Panc1 (cell line): ENCODE measurements at regions not wholly inside any gene's neighbourhood (a gene's known extent, or its start where the extent isn't known, plus 50 kb on each side); places are given as distances from the start of the nearest gene placed in this dataset.
"Not testable (repeated sequence)": the region's sequence is repeated elsewhere in the genome, so short reads cannot be mapped to it uniquely, and the experiment has no call there.

Experiments used
- ATAC-seq: fragments of 200-7000 bp; cut with Tn5 transposase; 2 replicates; pipeline ENCODE4 v1.9.1; 2020; ENCODE audit warnings: mild to moderate bottlenecking, moderate library complexity
- BruUV-seq: library from RNA; stranded (reverse); fragments of 400-500 nt; replicated peaks from 2 replicates; lab custom pipeline; 2021; lab: Mats Ljungman, UMichigan
- CTCF ChIA-PET: fragments of 300-600 bp; sonication (Branson Sonifier 250); formaldehyde crosslinking; loops from one replicate; lab custom pipeline; 2022; ENCODE audit warnings: antibody characterized with exemption; lab: Charles Lee
- POLR2A ChIA-PET: fragments of 300-600 bp; sonication (Branson Sonifier 250); formaldehyde crosslinking; loops from one replicate; lab custom pipeline; 2022; ENCODE audit warnings: antibody characterized with exemption; lab: Charles Lee
- DNase-seq: peaks from one replicate; pipeline ENCODE4 v3.0.0-alpha.2; 2010; ENCODE audit warnings: low read depth, low spot score
- H3K27ac ChIP-seq: 2 replicates; pipeline ENCODE4 v1.5.1; 2011; ENCODE audit warnings: mild to moderate bottlenecking, low read length, inconsistent platforms
- H3K27me3 ChIP-seq: fragments of 200-500 bp; sonication (Bioruptor generic); 2 replicates; pipeline ENCODE4 v1.6.0; 2014; ENCODE audit warnings: low read length, inconsistent platforms; ENCODE audit not compliant: control insufficient read depth, insufficient read depth
- H3K36me3 ChIP-seq: fragments of 200-500 bp; sonication (Bioruptor generic); 2 replicates; pipeline ENCODE4 v1.5.1; 2014; ENCODE audit warnings: inconsistent platforms, mild to moderate bottlenecking, low read length, moderate library complexity; ENCODE audit not compliant: control insufficient read depth, insufficient read depth
- H3K4me1 ChIP-seq: 2 replicates; pipeline ENCODE4 v1.5.1; 2011; ENCODE audit warnings: inconsistent platforms, mild to moderate bottlenecking, low read length, moderate library complexity; ENCODE audit not compliant: control insufficient read depth, insufficient read depth
- H3K4me3 ChIP-seq, 2 experiments: 2 replicates each; pipeline ENCODE4 v1.5.1; 2011 to 2012; ENCODE audit warnings: low read depth in 2 of 2, low read length in 2 of 2, mild to moderate bottlenecking in 2 of 2, inconsistent platforms in 1 of 2, moderate library complexity in 1 of 2
- H3K9me3 ChIP-seq: fragments of 200-500 bp; sonication (Bioruptor generic); 2 replicates; pipeline ENCODE4 v1.5.1; 2014; ENCODE audit warnings: low read depth, mild to moderate bottlenecking, inconsistent platforms, low read length, moderate library complexity; ENCODE audit not compliant: control insufficient read depth, insufficient read depth
- POLR2AphosphoS5 ChIP-seq: IDR thresholded peaks from 2 replicates; pipeline ENCODE4 v1.6.1; 2012; ENCODE audit warnings: mild to moderate bottlenecking, low read depth, low read length, moderate library complexity
- SIN3A ChIP-seq: IDR thresholded peaks from 2 replicates; pipeline ENCODE4 v1.6.1; 2012; ENCODE audit warnings: low read depth, mild to moderate bottlenecking, low read length, moderate library complexity, borderline replicate concordance; ENCODE audit not compliant: insufficient read depth
- TCF7L2 ChIP-seq: IDR thresholded peaks from 2 replicates; pipeline ENCODE4 v1.6.1; 2011; ENCODE audit warnings: mild to moderate bottlenecking, low read depth, low read length, inconsistent platforms
- in situ Hi-C: cut with HindIII; loops from 2 replicates; pipeline ENCODE4 v1.10.0; 2016; ENCODE audit warnings: low sequenced_read_pairs, low pct_unique_long_range_greater_than_20kb
- intact Hi-C: fragments of 100-400 bp; cut with micrococcal nuclease; formaldehyde crosslinking; loops from one replicate; pipeline ENCODE4 v1.10.0; 2022; ENCODE audit not compliant: unreplicated experiment
- TF ChIP-seq, protein P1 (sequence below): fragments of 450-650 bp; IDR thresholded peaks from 2 replicates; pipeline ENCODE4 v1.5.1; 2017; ENCODE audit warnings: mild to moderate bottlenecking
- TF ChIP-seq, protein P2 (sequence below), 2 experiments: IDR thresholded peaks; 2 replicates each; pipeline ENCODE4 v1.6.1; 2011 to 2012; ENCODE audit warnings: low read depth in 2 of 2, control low read depth in 1 of 2, low read length in 1 of 2, mild to moderate bottlenecking in 1 of 2, moderate library complexity in 1 of 2; ENCODE audit not compliant: insufficient read depth in 1 of 2

DNA sequence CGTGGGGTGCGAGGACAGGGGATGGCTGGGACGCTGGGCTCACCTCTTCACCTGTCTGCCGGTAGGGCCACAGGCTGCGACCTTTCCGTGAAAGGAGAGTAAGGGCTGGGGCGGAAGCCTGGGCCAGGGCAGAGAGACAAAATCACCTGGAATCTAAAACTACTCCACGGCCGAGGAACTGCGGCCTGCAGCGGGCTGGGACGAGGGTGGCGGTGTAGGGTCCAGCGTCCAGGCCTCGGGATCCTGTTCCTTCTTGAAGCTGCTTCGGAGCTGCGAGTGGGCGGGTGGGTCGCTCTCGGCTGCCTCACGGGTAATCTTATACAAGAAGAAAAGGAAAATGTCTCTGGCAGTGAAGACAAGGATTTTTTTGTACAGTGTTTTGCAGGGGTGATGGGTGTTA lies 356.5 kb downstream of the ZNF33B start:
- H3K36me3 ChIP-seq, CTCF ChIA-PET, H3K9me3 ChIP-seq, POLR2A ChIA-PET, in situ Hi-C loops, H3K27me3 ChIP-seq, ATAC-seq, BruUV-seq, H3K4me1 ChIP-seq, H3K4me3 ChIP-seq, H3K27ac ChIP-seq, DNase-seq, intact Hi-C loops: not testable (repeated sequence)

DNA sequence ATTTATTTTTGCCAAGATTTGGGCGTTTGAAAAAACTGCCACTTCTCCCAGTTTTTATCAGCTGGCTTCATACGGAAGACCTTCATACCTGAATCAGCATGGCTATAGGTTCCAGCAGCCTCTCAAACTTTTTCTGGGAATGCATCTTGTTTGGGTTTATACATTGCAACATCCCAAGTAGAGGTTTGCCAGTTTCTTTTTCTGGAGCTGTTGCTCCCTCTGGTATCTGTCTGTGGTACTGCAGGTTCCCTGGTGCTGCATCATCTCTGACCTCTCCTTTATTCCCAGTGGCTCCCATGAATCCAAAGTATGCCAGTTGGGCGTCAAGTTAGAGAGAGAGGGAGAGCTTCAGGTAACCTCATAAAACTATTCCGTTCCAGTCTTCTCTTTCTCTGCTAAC lies 368.6 kb downstream of the ZNF33B start:
- intact Hi-C loops, H3K4me1 ChIP-seq, DNase-seq, H3K36me3 ChIP-seq, H3K4me3 ChIP-seq, H3K27me3 ChIP-seq, H3K27ac ChIP-seq, ATAC-seq, H3K9me3 ChIP-seq, in situ Hi-C loops, POLR2A ChIA-PET, CTCF ChIA-PET, BruUV-seq: not testable (repeated sequence)
- TF ChIP-seq, protein P1, sequence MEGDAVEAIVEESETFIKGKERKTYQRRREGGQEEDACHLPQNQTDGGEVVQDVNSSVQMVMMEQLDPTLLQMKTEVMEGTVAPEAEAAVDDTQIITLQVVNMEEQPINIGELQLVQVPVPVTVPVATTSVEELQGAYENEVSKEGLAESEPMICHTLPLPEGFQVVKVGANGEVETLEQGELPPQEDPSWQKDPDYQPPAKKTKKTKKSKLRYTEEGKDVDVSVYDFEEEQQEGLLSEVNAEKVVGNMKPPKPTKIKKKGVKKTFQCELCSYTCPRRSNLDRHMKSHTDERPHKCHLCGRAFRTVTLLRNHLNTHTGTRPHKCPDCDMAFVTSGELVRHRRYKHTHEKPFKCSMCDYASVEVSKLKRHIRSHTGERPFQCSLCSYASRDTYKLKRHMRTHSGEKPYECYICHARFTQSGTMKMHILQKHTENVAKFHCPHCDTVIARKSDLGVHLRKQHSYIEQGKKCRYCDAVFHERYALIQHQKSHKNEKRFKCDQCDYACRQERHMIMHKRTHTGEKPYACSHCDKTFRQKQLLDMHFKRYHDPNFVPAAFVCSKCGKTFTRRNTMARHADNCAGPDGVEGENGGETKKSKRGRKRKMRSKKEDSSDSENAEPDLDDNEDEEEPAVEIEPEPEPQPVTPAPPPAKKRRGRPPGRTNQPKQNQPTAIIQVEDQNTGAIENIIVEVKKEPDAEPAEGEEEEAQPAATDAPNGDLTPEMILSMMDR: peak; percentile 53

DNA sequence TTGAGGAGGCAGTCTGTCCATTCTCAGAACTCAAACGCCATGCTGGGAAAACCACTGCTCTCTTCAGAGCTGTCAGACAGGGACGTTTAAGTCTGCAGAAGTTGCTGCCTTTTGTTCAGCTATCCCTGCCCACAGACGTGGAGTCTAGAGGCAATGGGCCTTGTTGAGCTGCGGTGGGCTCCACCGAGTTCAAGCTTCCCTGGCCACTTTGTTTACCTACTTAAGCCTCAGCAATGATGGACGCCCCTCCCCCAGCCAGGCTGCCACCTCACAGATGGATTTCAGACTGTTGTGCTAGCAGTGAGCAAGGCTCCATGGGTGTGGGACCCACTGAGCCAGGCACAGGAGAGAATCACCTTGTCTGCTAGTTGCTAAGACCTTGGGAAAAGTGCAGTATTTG lies 375.1 kb downstream of the ZNF33B start:
- CTCF ChIA-PET, POLR2A ChIA-PET: not testable (repeated sequence)

DNA sequence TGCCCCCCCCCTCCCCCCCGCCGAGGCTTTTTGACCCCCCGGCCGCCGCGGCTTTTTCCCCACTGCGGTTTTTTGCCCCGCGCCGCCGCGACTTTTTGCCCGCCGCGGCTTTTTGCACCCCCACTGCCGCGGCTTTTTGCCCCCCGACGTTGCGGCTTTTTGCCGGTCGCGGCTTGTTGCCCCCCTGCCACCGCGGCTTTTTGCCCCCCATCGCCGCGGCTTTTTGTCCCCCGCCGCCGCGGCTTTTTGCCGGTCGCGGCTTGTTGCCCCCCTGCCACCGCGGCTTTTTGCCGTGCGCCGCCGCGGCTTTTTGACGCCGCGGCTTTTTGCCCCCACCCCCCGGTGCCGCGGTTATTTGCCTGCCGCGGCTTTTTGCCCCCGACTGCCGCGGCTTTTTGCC lies 395.4 kb downstream of the ZNF33B start:
- H3K9me3 ChIP-seq, BruUV-seq, H3K27ac ChIP-seq, intact Hi-C loops, H3K27me3 ChIP-seq, H3K4me3 ChIP-seq, in situ Hi-C loops, ATAC-seq, CTCF ChIA-PET, H3K4me1 ChIP-seq, H3K36me3 ChIP-seq, DNase-seq, POLR2A ChIA-PET: not testable (repeated sequence)

More for the DNA sequence above, 375.1 kb downstream of the ZNF33B start:
- H3K27ac ChIP-seq, intact Hi-C loops, H3K4me3 ChIP-seq, H3K9me3 ChIP-seq, H3K27me3 ChIP-seq, in situ Hi-C loops, DNase-seq, H3K36me3 ChIP-seq, BruUV-seq, H3K4me1 ChIP-seq, ATAC-seq: not testable (repeated sequence)

DNA sequence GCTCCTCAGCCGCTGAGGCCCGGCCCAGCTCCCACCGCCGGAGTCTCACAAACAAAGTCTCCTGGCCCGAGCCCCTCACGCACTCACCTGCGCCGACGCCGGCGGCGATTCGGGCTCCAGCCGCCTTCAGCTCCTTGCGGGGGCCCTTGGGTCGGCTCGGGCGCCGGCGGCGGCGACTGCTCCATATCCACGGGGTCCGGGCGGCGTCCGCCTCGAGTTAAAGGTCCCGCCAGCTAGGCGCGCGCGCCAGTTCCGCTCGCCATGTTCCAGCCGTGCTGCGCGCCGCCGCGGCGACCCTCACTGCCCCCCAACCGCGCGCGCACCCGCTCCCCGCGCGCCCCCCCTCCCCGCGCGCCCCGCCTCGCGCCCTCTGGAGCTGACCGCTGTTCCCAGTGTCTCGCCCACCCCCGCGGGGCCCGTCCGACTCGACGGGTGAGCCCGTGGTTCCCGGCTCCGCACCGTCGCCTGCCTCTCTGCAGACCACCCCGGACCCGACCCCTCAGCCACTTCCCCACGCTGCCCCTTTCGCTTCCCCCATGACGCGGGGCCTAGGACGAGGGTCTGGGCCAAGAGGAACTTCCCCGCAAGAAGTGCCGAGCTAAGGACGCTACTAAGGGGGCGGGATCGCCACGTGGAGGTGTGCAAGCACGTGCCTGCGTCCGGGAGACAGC lies 396.1 kb downstream of the ZNF33B start:
- DNase-seq (no peak), ATAC-seq (no peak)
- POLR2A ChIA-PET: no interaction called here
- intact Hi-C loops (no loop called here), in situ Hi-C loops (no loop called here)
- Histone ChIP-seq H3K27ac (no peak overlapping the region), H3K4me1 (no peaks in the 10 kb centered on the region), H3K36me3 (no peaks in the 10 kb centered on the region), H3K4me3 (no peak overlapping the region), H3K9me3 (no peaks in the 10 kb centered on the region), H3K27me3 (no peaks in the 10 kb centered on the region)
- CTCF ChIA-PET: no interaction called here
- BruUV-seq: no TSS peak
- TF ChIP-seq TCF7L2: no peak
- no peak for TF ChIP-seq SIN3A
- TF ChIP-seq, protein P2, sequence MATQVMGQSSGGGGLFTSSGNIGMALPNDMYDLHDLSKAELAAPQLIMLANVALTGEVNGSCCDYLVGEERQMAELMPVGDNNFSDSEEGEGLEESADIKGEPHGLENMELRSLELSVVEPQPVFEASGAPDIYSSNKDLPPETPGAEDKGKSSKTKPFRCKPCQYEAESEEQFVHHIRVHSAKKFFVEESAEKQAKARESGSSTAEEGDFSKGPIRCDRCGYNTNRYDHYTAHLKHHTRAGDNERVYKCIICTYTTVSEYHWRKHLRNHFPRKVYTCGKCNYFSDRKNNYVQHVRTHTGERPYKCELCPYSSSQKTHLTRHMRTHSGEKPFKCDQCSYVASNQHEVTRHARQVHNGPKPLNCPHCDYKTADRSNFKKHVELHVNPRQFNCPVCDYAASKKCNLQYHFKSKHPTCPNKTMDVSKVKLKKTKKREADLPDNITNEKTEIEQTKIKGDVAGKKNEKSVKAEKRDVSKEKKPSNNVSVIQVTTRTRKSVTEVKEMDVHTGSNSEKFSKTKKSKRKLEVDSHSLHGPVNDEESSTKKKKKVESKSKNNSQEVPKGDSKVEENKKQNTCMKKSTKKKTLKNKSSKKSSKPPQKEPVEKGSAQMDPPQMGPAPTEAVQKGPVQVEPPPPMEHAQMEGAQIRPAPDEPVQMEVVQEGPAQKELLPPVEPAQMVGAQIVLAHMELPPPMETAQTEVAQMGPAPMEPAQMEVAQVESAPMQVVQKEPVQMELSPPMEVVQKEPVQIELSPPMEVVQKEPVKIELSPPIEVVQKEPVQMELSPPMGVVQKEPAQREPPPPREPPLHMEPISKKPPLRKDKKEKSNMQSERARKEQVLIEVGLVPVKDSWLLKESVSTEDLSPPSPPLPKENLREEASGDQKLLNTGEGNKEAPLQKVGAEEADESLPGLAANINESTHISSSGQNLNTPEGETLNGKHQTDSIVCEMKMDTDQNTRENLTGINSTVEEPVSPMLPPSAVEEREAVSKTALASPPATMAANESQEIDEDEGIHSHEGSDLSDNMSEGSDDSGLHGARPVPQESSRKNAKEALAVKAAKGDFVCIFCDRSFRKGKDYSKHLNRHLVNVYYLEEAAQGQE (IDR thresholded peaks at IDR 0.05; ENCODE audit: insufficient read depth in 1 of 2, low read depth in 2 of 2, low read length in 1 of 2): no peak
- no peak for TF ChIP-seq POLR2AphosphoS5
